ENCODE measurements at regions not wholly inside any gene's neighbourhood (a gene's known extent, or its start where the extent isn't known, plus 50 kb on each side); places are given as distances from the start of the nearest gene placed in this dataset.
"Not testable (repeated sequence)": the region's sequence is repeated elsewhere in the genome, so short reads cannot be mapped to it uniquely, and the experiment has no call there.

- DNase-seq (ENCODE audit: insufficient read length, low spot score) (peak; percentile 26), FAIRE-seq (no peak)
Measured at GRCh38 chr3:8110966-8111798, 390.4 kb upstream of the LMCD1 start.

GRCh38 chr3:8112587-8112986 is 389.0 kb upstream of the LMCD1 start:
- FAIRE-seq (no peak), DNase-seq (ENCODE audit: insufficient read length, low spot score) (no peak)

- FAIRE-seq, result no peak
- DNase-seq (ENCODE audit: insufficient read length, low spot score), result no peak
Measured at GRCh38 chr3:8113626-8114025, 388.0 kb upstream of the LMCD1 start.

GRCh38 chr3:8128686-8129085 is 372.9 kb upstream of the LMCD1 start:
- FAIRE-seq (no peak), DNase-seq (ENCODE audit: insufficient read length, low spot score) (no peak)

- no peak for FAIRE-seq
- DNase-seq (ENCODE audit: insufficient read length, low spot score), result no peak
Measured at GRCh38 chr3:8136553-8136952, 365.1 kb upstream of the LMCD1 start.

- no peak for FAIRE-seq
Measured at GRCh38 chr3:8143186-8143585, 358.4 kb upstream of the LMCD1 start.

GRCh38 chr3:8145661-8146060 is 356.0 kb upstream of the LMCD1 start:
- DNase-seq (ENCODE audit: insufficient read length, low spot score) (no peak), FAIRE-seq (no peak)

More at GRCh38 chr3:8143186-8143585, 358.4 kb upstream of the LMCD1 start:
- no peak for DNase-seq (ENCODE audit: insufficient read length, low spot score)

- FAIRE-seq (no peak), DNase-seq (ENCODE audit: insufficient read length, low spot score) (no peak)
Measured at GRCh38 chr3:8147711-8148110, 353.9 kb upstream of the LMCD1 start.

- DNase-seq (ENCODE audit: insufficient read length, low spot score), result no peak
- no peak for FAIRE-seq
Measured at GRCh38 chr3:8152821-8153418, 348.7 kb upstream of the LMCD1 start.

- DNase-seq (ENCODE audit: insufficient read length, low spot score), result no peak
- no peak for FAIRE-seq
Measured at GRCh38 chr3:8153800-8154199, 347.8 kb upstream of the LMCD1 start.

- no peak for DNase-seq (ENCODE audit: insufficient read length, low spot score)
- FAIRE-seq, result no peak
Measured at GRCh38 chr3:8154617-8155016, 347.0 kb upstream of the LMCD1 start.

- FAIRE-seq, result no peak
- no peak for DNase-seq (ENCODE audit: insufficient read length, low spot score)
Measured at GRCh38 chr3:8156138-8156537, 345.5 kb upstream of the LMCD1 start.

- no peak for DNase-seq (ENCODE audit: insufficient read length, low spot score)
Measured at GRCh38 chr3:8156831-8157230, 344.8 kb upstream of the LMCD1 start.

GRCh38 chr3:8157640-8158039 is 344.0 kb upstream of the LMCD1 start:
- DNase-seq (ENCODE audit: insufficient read length, low spot score) (no peak), FAIRE-seq (no peak)

More at GRCh38 chr3:8156831-8157230, 344.8 kb upstream of the LMCD1 start:
- FAIRE-seq, result no peak

- DNase-seq (ENCODE audit: insufficient read length, low spot score), result no peak
- FAIRE-seq, result no peak
Measured at GRCh38 chr3:8164145-8164544, 337.5 kb upstream of the LMCD1 start.

- no peak for FAIRE-seq
Measured at GRCh38 chr3:8166014-8166413, 335.6 kb upstream of the LMCD1 start.

GRCh38 chr3:8170971-8171508 is 330.6 kb upstream of the LMCD1 start:
- no peak for FAIRE-seq

More at GRCh38 chr3:8166014-8166413, 335.6 kb upstream of the LMCD1 start:
- DNase-seq (ENCODE audit: insufficient read length, low spot score), result no peak

GRCh38 chr3:8173892-8174291 is 327.7 kb upstream of the LMCD1 start:
- no peak for FAIRE-seq
- DNase-seq (ENCODE audit: insufficient read length, low spot score), result no peak

More at GRCh38 chr3:8170971-8171508, 330.6 kb upstream of the LMCD1 start:
- DNase-seq (ENCODE audit: insufficient read length, low spot score), result no peak

GRCh38 chr3:8176759-8177483 is 324.7 kb upstream of the LMCD1 start:
- not testable (repeated sequence) for FAIRE-seq; DNase-seq (ENCODE audit: insufficient read length, low spot score)

GRCh38 chr3:8178516-8178915 is 323.1 kb upstream of the LMCD1 start:
- not testable (repeated sequence) for DNase-seq (ENCODE audit: insufficient read length, low spot score); FAIRE-seq

- FAIRE-seq, result no peak
- no peak for DNase-seq (ENCODE audit: insufficient read length, low spot score)
Measured at GRCh38 chr3:8182904-8183303, 318.7 kb upstream of the LMCD1 start.
